ENCODE measurements at regions not wholly inside any gene's neighbourhood (a gene's known extent, or its start where the extent isn't known, plus 50 kb on each side); places are given as distances from the start of the nearest gene placed in this dataset.
"Not testable (repeated sequence)": the region's sequence is repeated elsewhere in the genome, so short reads cannot be mapped to it uniquely, and the experiment has no call there.

DNA sequence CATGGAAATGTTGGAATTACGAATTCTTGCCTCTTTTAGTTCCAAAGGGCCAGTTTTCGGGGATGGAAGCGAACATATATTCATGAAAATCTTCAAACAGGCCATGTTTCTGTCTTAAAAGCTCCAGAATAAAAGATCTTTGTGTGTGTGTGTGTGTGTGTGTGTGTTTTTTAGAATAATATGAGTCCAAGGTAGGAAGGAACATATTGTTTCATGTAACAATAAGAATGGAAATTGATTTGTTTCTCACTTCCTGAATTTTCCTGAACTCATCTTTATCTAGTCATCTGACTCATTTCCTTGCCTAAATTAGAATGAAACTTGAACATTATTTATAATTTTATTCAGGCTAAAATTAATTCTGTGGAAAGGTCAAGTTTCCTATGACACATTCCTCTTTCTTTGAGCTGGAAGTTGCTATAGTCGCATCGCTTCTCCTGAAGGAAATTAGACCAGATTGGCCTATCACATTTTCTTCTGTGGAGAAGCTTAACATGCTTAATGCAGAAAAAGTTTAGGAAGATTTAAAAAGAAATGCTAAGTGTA lies 805.1 kb upstream of the ADAMTS5 start:
- DNase-seq (ENCODE audit: low spot score), result peak; percentile 40

DNA sequence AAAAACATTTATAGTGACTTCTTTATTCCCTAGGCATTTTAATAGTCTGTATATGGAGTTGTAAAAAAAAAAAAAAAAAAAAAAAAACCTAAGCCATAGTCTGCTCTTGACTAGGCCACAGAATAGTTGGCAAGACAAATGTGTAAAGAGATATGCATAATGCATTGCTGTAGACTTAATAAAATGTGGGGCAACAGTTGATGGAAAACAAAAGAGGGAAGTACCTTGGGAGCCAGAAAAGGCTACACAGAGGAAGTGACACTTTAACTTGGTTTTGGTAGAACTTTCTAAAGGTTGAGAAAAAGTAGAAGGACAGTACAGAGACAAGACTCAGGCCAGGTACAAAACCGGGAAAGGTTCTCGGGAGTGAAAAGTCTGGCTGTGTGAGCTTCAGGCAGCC lies 802.9 kb upstream of the ADAMTS5 start:
- no peak for DNase-seq (ENCODE audit: low spot score)

DNA sequence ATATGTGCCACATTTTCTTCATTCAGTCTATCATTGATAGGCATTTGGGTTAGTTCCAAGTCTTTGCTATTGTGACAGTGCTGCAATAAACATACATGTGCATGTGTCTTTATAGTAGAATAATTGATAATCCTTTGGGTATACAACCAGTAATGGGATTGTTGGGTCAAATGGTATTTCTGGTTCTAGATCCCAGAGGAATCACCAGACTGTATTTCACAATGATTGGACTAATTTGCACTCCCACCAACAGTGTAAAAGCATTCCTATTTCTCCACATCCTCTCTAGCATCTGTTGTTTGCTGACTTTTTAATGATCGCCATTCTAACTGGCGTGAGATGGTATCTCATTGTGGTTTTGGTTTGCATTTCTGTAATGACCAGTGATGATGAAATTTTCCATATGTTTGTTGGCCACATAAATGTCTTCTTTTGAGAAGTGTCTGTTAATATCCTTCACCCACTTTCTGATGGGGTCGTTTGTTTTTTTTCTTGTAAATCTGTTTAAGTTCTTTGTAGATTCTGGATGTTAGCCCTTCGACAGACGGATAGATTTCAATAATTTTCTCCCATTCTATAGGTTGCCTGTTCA lies 801.3 kb upstream of the ADAMTS5 start:
- not testable (repeated sequence) for DNase-seq (ENCODE audit: low spot score)

DNA sequence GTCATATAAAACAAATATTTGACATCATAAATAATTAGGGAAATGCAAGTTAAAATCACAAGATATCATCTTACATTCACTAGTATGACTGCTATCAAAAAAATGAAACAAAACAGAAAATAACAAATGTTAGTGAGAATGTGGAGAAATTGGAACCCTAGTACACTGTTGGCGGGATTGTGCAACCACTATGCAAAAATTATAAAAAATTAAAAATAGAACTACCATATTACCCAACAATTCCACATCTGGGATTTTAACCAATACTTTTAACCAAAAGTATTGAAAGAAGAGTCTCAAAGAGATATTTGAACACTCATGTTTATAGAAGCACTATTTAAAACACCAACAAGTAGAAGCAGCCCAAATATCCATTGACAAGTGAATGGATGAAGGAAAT lies 797.2 kb upstream of the ADAMTS5 start:
- DNase-seq (ENCODE audit: low spot score), result no peak

DNA sequence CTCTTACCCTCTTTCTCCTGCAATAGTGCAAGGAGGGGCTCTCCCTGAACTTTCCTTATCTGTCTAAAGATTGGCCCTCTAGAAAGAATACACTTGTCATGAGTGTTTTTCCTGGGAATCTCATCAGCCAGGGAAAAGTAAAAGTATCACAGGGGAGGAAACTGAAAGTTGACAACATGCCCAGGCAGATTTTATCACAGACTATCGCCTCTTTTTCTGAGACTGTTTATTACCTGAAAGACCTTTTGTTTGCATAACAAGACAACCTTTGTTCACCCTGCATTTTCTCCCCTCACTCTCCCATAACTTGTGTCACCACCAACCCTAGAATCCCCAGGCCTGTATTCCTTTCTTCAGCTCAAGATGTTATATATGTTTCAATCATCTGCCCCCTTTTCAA lies 794.7 kb upstream of the ADAMTS5 start:
- DNase-seq (ENCODE audit: low spot score), result peak; percentile 70

DNA sequence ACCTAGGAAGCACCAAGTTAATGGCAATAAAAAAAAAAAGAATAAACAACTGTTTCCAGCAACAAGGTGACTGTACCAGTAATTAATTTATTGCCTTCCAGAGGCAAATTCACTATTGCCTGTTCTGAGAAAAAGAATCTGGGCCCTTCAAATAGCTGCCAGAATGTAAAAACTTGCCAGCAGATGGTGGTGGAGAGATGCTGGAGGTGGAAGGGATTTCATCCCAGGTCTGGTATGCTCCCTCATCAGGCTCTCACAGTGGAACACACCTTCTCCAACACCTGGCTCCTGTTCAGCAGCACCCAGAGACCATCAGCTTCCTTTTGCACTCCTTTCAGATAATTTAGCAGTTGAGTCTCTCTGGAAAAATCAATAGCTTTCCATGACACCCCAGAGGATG lies 792.9 kb upstream of the ADAMTS5 start:
- DNase-seq (ENCODE audit: low spot score), result peak; percentile 18

DNA sequence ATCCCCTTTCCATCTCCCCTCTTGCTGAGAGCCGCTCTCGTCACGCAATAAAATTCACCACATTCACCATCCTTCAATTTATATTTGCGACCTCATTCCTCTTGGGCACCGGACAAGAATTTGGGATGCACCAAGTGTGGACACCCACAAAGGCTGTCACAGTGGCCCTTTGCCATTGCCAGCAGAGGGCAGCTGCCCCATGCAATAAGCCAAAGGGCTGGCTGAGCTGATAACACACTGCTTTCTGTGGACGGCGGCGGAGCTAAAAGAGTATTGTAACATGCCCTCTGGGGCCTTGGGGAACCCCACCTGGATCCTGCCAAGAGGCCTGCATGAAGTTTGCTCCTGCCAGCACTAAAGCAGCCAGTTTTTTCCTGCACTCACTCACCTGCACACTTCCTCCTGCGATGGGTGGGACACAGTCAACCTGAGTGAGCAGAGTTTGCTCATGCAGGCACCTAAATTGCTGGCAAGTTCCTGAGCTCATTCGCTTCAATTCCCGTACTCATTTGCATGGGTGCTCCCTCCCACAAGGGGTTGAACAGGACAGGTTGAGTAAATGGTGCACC lies 792.3 kb upstream of the ADAMTS5 start:
- peak; percentile 17 for DNase-seq (ENCODE audit: low spot score)

DNA sequence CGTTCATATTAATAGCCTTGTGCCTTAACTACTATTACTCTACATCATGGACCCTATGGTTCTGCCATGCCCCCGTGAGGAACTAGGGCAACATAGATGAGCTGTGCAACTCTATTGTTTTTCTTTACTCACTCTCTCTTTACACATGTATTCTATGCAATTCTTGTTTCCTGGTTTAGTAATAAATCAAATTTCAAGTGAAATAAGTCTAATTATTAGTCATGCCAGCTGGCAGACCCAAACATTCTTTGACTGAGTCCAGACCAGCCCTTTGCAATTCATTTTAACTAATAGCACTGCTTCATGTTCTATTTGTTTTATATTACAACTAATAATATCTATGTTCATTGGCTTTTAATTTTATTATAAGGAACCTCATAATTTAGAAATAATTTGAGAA lies 789.3 kb upstream of the ADAMTS5 start:
- no peak for DNase-seq (ENCODE audit: low spot score)

DNA sequence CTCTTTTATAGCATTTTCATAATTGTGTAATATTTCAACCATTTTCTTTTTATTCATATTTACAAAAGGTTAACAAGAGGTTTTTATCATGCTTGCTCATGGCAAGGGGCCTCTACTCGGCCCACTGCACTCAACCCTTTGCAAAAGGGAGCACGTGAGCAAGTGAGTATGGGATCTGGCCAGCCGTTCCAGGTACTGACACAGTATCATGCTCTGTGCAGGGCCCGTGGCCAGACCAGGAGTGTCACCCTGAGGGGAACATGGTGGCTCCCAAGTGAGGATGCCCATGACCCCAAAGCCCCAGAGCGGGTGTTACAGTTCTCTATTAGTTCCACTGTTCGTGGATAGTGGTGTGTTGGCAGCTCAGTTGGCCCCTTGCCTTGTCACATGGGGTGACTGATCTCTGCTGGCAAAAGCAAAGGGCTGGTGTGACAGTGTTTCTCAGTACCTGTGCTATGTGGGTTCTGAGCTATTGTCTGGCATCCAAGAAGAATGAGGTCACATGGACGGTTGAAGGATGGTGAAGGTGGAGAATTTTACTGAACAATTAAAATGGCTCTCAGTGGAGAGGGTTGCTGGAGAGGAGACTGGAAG lies 777.2 kb upstream of the ADAMTS5 start:
- no peak for DNase-seq (ENCODE audit: low spot score)

DNA sequence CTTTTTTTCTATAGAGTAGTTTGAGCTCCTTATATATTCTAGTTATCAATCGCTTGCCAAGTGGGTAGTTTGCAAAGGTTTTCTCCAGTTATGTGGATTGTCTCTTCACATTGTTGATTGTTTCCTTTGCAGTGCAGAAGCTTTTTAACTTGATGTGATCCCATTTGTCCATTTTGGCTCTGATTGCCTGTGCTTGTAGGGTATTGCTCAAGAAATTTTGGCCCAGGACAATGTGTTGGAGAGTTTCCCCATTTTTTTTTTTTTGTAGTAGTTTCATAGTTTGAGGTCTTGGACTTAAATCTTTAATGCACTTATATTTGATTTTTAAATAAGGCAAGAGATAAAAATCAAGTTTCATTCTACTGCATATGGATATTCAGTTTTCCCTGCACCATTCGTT lies 774.8 kb upstream of the ADAMTS5 start:
- DNase-seq (ENCODE audit: low spot score), result no peak

DNA sequence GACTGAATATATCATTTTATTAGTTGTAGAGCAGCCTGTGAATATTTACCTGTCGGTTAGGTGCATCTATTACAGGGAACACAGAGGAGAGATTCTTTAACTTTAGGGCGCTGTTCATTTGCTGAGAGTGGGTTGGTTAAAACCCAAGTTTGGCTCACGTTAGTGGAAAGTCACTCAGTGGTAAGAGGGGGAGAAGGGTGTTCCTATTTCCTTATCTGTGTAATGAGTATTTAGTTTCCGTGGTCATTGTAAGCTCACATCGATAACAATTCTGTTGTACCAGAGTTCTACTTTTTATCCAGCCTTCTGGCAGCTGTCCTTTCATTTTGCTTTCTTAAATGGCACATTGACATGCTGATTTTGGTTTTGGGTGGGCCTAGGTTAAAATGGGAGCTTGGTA lies 773.2 kb upstream of the ADAMTS5 start:
- DNase-seq (ENCODE audit: low spot score), result no peak

DNA sequence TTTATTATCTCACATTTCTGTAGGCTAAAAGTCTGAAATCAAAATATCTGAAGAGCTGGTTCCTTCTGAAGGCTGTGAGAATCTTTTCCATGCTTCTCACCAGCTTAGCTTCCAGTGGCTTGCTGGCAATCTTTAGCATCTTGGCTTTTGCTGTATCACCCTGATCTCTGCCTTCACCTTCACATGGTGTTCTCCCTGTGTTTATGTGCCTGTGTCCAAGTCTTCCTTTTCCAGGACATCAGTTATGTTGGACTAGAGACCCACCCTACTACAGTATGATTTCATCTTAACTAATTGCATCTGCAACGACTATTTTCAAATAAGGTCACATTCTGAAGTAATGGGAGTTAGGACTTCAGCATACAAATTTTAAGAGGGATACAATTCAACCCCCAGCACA lies 772.3 kb upstream of the ADAMTS5 start:
- DNase-seq (ENCODE audit: low spot score), result no peak

DNA sequence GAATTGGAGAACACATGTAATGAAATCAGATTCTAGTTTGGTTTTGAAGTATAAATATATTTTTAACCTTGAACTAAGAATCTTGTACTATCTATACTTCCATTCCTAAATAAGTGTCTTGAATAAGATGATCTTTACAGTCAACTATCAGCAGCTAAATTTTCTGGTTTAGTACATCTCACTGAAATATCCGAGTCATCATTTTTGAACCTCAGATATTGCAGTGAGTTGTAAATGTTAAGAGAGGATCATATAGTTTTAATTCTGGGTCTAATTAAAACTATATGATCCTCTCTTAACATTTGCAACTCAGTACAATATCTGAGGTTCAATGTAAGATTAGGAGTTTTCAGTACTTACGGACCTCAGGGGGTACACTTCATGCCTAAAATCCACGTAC lies 768.8 kb upstream of the ADAMTS5 start:
- DNase-seq (ENCODE audit: low spot score), result no peak

DNA sequence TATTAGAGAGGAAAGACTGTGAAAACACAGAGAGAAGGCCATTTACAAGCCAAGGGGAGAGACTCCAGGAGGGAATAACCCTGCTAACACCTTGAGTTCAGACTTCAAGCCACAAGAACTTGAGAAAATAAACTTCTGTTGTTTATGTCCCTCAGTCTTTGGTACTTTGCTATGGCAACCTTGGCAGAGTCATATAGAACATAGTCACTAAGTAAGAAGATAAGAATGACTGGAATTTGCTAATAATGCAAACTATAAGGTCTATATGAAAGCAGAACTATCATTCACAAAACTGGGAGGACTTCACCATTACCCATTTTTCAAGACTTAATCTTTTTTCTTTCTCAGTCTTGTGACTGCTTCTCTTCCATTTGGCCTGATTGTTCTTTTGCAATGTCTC lies 767.3 kb upstream of the ADAMTS5 start:
- DNase-seq (ENCODE audit: low spot score), result peak; percentile 2

DNA sequence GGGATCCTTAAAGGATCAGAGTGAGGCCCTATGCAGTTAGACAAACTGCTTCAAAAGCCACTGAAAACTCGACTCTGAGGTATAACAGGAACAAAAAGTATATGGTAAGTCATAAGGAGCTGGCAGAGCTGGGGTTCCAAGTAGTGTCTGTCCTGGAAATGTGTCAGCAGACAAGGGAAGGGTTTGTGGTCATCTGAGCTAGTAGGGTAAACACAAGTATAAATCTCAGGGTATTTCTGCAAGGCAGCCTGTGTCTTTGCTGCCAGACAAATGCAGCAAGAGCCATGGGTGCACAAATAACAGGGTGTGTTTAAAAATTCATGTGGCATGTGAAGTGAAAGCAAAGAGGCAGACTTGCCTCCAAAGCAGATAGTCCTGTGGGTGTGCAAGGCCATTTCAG lies 759.0 kb upstream of the ADAMTS5 start:
- no peak for DNase-seq (ENCODE audit: low spot score)

DNA sequence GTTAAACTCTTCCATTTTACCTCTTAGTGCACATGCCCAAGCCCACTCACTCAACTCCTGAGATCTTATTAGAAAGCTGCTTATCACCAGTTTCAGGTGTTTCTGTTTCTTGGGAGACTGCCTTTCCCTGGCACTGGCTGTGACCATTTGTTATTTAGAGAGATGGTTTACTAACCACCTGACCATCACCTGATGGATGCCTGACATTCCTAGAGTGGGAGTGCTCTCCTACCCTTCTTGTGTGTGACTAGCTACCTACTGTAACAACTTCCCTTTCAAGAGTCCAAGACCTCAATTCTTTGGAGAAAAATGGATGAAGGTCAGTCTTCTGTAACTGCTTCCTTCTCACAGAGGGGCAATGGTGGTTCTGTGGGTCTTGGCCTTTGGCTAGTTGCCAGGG lies 755.2 kb upstream of the ADAMTS5 start:
- DNase-seq (ENCODE audit: low spot score), result no peak

DNA sequence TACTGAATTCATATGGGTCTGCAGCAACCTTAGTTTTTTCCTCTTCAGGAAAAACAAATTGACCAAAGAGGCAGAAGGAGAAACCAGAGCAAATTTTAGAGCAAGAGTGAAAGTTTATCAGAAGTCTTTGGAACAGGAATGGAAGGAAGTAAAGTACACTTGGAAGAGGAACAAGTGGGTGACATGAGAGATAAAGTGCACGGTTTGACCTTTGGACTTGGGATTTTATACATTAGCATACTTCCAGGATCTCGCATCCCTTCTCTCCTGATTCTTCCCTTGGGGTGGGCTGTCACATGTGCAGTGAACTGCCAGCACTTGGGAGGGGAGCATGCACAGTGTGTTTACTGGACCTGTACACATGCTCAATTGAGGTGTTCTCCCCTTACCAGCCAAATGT lies 754.8 kb upstream of the ADAMTS5 start:
- no peak for DNase-seq (ENCODE audit: low spot score)

DNA sequence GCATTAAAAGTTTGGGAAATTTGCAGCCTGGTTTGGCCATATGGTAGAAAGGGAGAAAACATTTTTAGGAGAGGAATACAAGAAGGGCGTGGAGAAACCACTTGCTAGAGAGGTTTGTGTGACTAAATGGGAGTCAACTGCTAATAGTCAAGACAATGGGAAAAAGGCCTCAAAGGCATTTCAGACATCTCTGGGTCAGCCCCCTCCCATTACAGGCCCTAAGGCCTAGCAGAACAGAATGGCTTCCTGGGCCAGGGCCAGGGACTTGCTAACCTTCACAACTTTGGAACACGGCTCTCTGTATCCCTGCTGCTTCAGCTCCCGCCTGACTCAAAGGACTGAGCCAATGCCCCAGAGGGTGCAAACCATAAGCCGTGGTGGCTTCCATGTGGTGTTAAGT lies 752.3 kb upstream of the ADAMTS5 start:
- DNase-seq (ENCODE audit: low spot score), result no peak

DNA sequence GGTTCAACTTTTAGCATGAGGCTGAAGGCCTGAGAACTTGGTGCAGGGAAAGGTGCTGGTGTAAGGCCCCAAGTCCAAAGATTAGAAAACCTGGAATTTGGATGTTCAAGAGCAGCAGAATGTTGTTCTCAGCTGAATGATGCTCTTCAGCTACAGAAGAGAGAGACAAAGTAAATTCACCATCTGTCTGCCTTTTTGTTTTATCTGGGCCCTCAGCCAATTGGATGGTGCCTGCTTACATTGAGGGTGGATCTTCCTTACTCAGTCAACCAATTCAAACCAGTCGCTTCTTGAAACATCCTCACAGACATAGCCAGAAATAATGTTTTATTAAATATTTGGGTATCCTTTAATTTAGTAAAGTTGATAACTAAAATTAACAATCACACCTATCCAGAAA lies 748.2 kb upstream of the ADAMTS5 start:
- DNase-seq (ENCODE audit: low spot score), result no peak

DNA sequence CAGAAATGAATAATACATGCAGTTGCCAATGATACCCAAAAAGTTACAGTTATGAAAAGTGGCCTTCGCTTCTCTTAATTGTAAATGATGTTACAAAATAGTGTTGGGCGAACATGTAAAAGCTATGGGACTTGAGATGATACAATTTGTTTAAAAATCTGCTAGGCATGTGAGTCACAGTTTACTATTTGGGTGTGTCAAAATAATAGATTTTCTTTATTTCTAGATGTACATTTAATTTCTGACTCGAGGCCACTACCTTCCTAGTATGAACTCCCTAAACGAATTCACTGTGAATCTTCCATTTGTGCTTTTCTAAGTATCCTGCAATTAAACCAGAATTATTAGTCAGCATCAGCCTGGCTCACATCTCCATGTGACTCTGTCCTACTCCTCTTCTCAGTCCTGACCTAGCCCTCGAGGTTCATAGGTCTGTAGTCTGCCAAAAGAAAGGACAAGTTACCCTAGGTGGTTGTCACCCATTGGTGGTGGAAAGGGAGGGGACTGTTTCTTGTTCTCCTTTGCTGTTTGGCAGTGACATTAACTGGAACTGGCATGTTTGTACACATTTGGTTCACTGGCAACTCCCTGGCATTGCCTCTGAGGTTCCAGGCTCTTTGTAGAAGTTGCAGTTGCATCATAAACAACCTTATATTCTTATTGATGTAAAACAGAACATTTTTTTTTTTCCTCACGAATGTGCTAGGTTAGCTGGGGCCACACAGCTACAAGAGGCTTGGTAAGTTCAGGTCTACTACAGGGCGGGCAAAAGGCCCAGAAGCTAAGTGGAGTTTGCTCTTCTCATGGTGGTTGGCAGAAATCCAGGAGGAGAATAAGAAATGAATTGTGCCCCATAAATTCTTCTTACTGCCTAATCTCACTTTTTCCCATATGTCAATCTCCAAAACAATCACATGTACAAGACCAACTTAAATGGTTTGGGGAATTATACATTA lies 746.5 kb upstream of the ADAMTS5 start:
- no peak for DNase-seq (ENCODE audit: low spot score)

DNA sequence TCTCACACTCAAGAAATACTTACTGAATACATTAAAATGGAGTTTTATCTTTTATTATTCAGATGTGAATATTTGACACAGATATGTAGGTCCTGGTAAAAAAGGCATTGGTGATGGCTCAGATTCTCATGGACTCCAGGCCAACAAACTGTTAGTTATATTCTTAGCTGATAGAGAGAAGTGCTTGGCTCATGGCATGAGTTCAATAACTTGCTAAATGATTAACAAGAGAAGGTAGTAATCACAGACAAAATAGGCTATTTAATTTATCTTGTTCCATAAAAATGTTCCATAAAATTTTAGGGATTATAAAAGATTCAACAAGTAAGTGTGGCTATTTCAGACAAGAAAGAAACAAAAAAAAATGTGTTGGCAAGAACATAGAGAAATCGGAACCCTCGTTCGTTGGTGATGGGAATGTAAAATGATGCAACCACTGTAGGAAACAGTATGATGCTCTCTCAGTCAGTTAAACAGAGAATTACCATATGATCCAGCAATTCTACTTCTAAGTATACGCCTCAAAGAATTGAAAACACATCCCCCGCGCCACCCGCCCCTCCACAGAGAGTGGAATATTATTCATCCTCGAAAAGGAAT lies 737.8 kb upstream of the ADAMTS5 start:
- no peak for DNase-seq (ENCODE audit: low spot score)

DNA sequence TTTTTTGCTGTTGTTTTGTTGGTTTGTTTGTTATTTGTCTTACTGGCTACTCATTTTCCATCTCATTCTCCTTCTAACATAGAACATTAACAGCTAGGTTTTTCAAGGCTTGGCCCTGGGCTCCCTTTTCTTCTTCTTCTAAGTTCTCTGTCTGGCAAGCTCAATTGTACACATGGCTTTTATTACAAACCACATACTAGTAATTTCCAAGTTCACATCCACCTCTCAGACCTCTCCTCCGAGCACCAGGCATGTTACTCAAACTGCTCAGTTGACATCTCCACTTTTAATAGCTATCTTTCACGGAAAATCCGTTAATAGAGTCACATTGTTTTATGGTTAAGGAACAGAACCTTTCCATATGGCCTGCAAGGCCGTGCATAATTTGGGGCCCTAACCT lies 736.9 kb upstream of the ADAMTS5 start:
- DNase-seq (ENCODE audit: low spot score), result no peak

Measured in COLO829 (cell line).